ENCODE measurements at regions not wholly inside any gene's neighbourhood (a gene's known extent, or its start where the extent isn't known, plus 50 kb on each side); places are given as distances from the start of the nearest gene placed in this dataset.

DNA sequence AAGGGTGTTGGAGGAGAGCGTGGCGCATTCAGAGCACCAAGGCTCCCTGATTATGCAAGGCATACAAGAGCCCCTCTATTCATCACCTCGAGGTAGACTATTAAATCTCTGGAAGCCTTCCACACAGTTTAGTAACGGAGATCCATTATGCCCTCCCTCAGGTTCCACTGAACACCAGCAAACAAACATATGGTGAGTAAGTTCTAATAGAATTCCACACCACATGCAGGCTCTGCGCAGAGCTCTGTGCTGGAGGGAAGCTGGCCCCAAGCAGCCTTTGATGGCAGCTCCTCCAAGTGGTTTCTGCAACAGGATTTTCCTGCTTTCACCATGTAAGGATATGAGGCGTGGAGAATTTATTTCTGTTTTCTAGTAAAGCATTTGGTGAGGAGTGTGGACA, 238.6 kb downstream of the C1D start:
- H3K9me3 ChIP-seq (ENCODE audit: control insufficient read depth, low read depth, low read length) = no peaks in the 10 kb centered on the region
- no peak for FAIRE-seq
- H3K27ac ChIP-seq (ENCODE audit: control insufficient read depth, insufficient read depth, low read length) = no peak overlapping the region
- no peak overlapping the region for H2AFZ ChIP-seq (ENCODE audit: control insufficient read depth, low read length)
- no peak overlapping the region for H3K4me3 ChIP-seq (ENCODE audit: control insufficient read depth in 2 of 3, extremely low read depth in 1 of 3, insufficient read depth in 2 of 3, low read depth in 1 of 3, low read length in 3 of 3)
- H3K36me3 ChIP-seq (ENCODE audit: control insufficient read depth in 2 of 2, extremely low read depth in 1 of 2, insufficient read depth in 2 of 2, low read length in 2 of 2) = no peaks in the 10 kb centered on the region
- peaks cover 5% of the 10 kb centered on the region for H3K4me1 ChIP-seq (ENCODE audit: control insufficient read depth, extremely low read depth, insufficient read depth, low read length)
- no peak overlapping the region for H3K4me2 ChIP-seq (ENCODE audit: control insufficient read depth, extremely low read depth, insufficient read depth, low read depth, low read length)
- H3K9me1 ChIP-seq (ENCODE audit: control insufficient read depth, extremely low read depth, insufficient read depth, low read length) = no peaks in the 10 kb centered on the region
- dilution Hi-C loops (cut with MboI; ENCODE audit: extremely low pct_ligation_motif_present, low sequenced_read_pairs) = no loop called here
- DNase-seq (ENCODE audit: low read depth, low spot score) = no peak
- H3K79me2 ChIP-seq (ENCODE audit: control insufficient read depth, insufficient read depth, low read length) = no peaks in the 10 kb centered on the region
- no peaks in the 10 kb centered on the region for H3K27me3 ChIP-seq (ENCODE audit: control insufficient read depth, extremely low read depth, insufficient read depth, low read length)
- TF ChIP-seq EZH2 (IDR thresholded peaks at IDR 0.05; ENCODE audit: low read length) = no peak
- no peak for TF ChIP-seq CTCF (optimal IDR thresholded peaks at IDR 0.05 in 1 of 3, IDR thresholded peaks at IDR 0.05 in 1 of 3, conservative IDR thresholded peaks at IDR 0.05 in 1 of 3; ENCODE audit: extremely low read depth in 1 of 3, insufficient read depth in 2 of 3, low read length in 3 of 3)
- H4K20me1 ChIP-seq (ENCODE audit: control insufficient read depth, extremely low read depth, insufficient read depth, low read length) = no peaks in the 10 kb centered on the region
- no peak overlapping the region for H3K9ac ChIP-seq (ENCODE audit: control insufficient read depth, extremely low read depth, insufficient read depth, low read length)

DNA sequence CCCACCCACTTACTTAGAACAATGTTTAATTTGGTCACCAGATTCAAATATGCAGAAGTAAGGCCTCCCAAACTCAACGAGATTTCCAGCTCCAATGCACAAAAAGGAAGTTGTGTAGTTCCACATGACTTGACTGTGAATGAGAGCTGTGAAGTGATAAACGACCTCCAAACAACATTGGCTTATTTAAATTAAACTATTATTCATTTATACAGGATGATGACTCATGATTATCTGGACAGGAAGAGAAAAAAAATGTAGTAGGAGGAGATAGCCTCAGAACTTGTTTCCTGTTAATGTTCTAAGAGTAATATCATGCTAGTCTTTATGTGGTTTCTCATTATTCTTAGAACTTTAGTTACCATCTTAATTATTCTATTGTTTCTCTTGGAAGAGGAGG, 237.3 kb downstream of the C1D start:
- Histone ChIP-seq H3K9me1 (ENCODE audit: control insufficient read depth, extremely low read depth, insufficient read depth, low read length) (no peaks in the 10 kb centered on the region), H3K27me3 (ENCODE audit: control insufficient read depth, extremely low read depth, insufficient read depth, low read length) (no peaks in the 10 kb centered on the region), H3K79me2 (ENCODE audit: control insufficient read depth, insufficient read depth, low read length) (no peaks in the 10 kb centered on the region), H3K4me2 (ENCODE audit: control insufficient read depth, extremely low read depth, insufficient read depth, low read depth, low read length) (peak overlapping the region; percentile 19), H2AFZ (ENCODE audit: control insufficient read depth, low read length) (peak overlapping the region; percentile 42), H3K36me3 (ENCODE audit: control insufficient read depth in 2 of 2, extremely low read depth in 1 of 2, insufficient read depth in 2 of 2, low read length in 2 of 2) (no peaks in the 10 kb centered on the region), H3K9ac (ENCODE audit: control insufficient read depth, extremely low read depth, insufficient read depth, low read length) (no peak overlapping the region), H3K4me1 (ENCODE audit: control insufficient read depth, extremely low read depth, insufficient read depth, low read length) (peaks cover 5% of the 10 kb centered on the region), H3K4me3 (ENCODE audit: control insufficient read depth in 2 of 3, extremely low read depth in 1 of 3, insufficient read depth in 2 of 3, low read depth in 1 of 3, low read length in 3 of 3) (no peak overlapping the region), H3K9me3 (ENCODE audit: control insufficient read depth, low read depth, low read length) (no peaks in the 10 kb centered on the region), H4K20me1 (ENCODE audit: control insufficient read depth, extremely low read depth, insufficient read depth, low read length) (no peaks in the 10 kb centered on the region), H3K27ac (ENCODE audit: control insufficient read depth, insufficient read depth, low read length) (no peak overlapping the region)
- dilution Hi-C loops (cut with MboI; ENCODE audit: extremely low pct_ligation_motif_present, low sequenced_read_pairs) = no loop called here
- DNase-seq (ENCODE audit: low read depth, low spot score) = no peak
- FAIRE-seq = peak; percentile 39
- TF ChIP-seq CTCF (optimal IDR thresholded peaks at IDR 0.05 in 1 of 3, IDR thresholded peaks at IDR 0.05 in 1 of 3, conservative IDR thresholded peaks at IDR 0.05 in 1 of 3; ENCODE audit: extremely low read depth in 1 of 3, insufficient read depth in 2 of 3, low read length in 3 of 3) (no peak), EZH2 (IDR thresholded peaks at IDR 0.05; ENCODE audit: low read length) (no peak)
